HG02938 (cell line): ENCODE measurements at regions not wholly inside any gene's neighbourhood (a gene's known extent, or its start where the extent isn't known, plus 50 kb on each side); places are given as distances from the start of the nearest gene placed in this dataset.
"Not testable (repeated sequence)": the region's sequence is repeated elsewhere in the genome, so short reads cannot be mapped to it uniquely, and the experiment has no call there.

Experiments
- ATAC-seq: cut with Tn5 transposase; IDR thresholded peaks from one replicate; pipeline ENCODE4 v1.9.1; 2021; ENCODE audit warnings: mild to moderate bottlenecking, moderate library complexity; ENCODE audit not compliant: unreplicated experiment

DNA sequence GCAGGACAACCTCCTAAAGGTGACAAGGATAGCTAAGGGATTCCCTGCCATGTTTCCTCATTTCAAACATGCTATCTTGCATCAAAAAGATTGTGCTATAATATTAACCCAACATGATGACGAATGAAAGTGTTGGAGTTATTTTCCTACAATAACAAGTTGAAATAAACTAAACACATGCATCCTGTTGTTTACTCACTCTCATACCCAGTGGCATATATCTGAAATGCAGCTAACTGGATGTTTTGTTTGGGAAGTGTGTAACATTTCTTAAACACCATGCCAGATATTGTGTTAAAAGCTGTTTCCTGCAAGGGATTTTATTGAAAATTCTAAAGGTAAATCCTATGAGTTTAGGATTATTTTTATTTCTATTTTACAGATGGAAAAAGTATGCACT lies 139.6 kb downstream of the TFPI2 start:
- ATAC-seq, result no peak

DNA sequence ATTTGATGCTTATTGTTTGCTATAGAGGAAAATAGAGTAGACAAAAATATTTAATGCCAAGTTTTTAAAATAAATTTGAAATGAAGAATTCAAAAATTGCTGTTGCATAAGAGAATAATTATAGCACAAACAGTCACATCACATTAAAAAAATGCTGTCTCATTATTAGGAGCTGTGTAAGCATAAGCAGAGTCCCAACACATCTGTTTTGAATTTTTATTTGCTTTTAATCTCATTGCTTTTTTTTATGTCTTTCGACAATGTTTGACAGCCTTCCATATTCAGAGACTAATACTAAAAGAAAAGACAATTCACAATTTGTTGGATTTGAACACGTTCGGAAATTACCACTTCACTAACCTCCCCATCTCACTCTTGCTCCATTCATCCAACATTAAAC lies 143.5 kb downstream of the TFPI2 start:
- no peak for ATAC-seq

DNA sequence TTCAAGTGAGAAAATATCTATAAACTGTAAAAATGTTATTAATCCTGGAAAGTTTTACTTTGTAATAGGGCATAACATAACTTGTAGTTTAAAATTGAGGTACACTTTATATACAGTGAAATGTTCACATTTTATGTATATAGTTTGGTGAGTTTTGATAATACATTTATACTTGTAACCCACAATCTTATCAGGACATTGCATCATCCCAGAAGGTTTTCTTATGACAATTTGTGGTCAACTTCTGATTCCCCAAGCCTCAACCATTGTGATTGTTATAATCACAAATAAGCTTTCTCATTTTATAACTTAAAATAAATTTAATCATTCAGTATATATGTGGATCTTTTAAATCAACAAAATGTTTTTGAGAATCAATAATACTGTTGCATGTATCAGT lies 151.1 kb downstream of the TFPI2 start:
- ATAC-seq, result no peak

DNA sequence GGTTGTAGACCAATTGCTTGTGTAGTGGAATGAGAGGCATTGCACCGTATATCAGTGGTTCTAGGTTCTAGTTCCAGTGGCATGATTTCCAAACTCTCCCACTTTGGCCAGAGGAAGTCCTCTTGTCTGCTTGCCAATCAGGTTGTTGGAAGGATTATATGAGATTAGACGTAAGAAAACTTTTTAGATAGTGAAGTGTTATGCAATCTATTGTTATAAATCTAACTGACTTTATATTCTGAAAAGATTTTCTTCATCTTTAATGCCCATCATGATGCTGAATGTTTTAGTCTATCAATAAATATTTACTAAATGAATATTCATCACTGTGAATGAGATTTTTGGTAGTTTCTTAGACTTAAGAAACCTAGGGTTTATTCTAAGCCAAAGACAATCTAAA lies 152.6 kb downstream of the TFPI2 start:
- ATAC-seq, result no peak

DNA sequence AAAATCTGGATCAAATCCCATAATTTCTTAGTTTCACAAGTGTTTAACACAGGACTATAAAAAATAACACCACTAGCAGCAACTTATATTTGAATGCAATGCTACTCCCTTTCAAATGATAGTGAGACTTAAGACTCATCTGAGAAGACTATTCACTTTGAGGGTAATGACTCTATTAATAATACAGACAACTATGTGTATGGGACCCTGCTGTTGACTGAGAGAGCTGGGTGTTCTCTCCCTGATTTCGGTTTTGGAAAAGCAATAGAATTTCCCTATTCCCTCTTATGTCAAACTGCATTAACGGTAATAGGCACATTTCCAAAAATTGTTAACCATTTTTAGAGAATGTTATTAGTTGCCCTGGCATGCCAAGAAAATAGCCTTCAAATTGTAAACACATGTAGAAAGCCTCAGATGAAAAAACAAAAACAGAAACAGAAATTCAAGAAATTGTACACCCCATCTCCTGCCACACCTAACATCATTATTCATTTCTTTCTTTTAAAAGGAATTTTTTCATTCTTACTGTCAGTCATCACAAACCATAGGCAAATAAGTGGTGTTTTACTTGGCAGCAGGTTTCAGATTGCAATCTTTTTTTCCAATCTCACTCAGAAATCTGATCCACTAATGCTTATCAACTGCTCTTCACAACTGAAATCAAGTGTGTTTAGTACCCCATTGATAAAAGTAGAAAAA lies 153.7 kb downstream of the TFPI2 start:
- no peak for ATAC-seq

DNA sequence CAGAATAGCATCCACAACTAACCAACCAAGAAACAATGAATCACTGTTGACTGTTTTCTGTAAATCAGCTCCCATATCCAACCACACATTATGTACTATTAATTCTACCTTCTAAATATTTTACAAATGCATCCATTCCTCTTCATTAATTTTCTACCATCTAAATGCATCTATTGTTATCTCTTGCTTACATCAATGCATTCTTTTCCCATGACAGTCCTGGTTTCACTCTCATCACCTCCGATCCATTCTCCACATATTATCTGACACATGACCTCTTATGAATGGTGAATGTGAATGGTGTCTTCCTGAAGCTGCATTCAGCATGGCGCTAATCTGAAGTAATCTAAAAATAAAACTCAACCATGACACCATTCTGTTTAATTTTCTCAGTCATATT lies 153.8 kb upstream of the CALCR start:
- no peak for ATAC-seq

DNA sequence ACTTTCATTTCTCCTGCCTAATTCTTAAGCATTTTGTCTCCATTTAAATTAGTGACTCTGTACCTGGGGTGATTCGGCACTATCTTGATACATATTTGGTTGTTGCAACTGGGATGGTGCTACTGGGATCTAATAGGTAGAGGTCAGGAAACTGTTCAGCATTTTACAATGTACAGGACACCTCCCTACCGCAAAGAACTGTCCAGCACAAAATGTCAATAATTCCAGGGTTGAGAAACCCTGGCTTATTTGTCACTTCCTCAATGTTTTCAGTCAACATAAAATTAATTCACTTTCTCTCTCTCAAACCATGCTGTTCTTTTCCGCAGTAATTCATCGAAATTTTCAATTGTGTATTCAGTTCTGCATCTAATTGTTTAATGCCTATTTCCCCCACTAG lies 151.4 kb upstream of the CALCR start:
- no peak for ATAC-seq

DNA sequence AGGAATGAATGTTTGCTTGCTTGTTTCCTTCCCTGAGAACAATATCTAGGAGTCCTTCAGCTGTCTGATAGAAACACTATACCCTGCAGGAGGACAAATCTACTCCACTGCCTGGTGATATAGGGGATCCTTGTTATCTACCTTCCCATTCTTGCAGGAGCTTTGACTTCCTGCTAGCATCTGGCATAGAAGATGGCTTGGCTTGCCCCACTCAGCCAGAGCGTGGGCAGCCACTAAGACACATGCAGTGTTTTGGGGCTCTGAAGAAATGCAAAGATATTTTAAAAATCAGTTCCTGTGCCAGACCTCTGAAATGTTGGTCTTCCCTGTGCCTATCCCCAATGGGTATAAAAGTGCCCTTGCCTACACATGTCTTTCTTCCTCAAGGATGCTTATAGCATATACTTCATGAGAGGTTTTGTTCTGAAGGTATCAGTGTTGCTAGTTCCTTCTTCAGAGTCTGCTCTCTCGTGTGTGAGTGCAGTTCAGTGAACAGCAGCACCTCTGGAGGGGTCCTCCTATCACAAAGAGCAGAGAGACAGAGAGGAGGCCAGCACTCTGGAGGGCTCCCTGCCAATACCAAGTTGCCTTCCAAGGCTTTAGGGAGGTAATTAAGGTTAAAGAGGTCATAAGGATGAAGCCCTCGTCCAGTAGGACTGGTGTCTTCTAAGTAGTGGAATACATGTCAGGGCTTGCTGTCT lies 149.1 kb upstream of the CALCR start:
- no peak for ATAC-seq

DNA sequence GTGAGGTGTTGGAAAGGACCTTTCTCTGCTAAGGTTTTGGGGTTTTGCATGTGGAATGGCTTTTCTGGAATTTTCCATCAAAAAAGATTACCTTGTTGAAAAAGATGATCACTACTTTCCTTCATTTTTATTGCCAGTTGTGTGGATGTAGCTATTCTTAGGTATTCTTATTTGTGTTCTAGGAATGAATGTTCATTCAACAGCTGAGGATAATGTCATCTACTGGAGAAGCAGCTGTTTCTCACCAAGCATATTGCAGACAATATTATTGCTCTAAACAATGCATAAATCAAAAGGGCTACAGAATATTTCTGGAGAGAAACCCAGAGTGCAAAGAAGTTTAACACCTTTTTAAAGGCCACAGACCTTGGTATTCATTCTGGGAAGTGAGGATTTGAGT lies 145.6 kb upstream of the CALCR start:
- ATAC-seq, result no peak

DNA sequence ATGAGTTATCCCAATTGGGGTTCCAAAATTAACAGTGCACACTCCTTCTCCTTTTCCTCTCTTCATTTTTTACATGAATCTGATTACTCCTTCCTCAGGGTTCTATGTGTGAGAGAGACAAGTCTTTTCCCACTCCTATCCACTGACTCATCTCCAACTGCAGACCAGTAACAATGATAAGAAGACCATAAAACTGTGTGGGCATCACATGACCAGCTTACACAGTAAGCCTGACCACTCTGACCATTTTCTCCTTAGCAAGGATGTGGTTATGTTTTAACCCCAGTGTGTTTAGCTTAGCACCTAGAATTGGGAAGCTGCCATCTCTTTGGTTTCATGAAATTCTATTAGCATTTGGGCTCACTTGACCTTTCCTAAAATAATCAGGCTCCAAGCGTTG lies 145.0 kb upstream of the CALCR start:
- ATAC-seq, result no peak

DNA sequence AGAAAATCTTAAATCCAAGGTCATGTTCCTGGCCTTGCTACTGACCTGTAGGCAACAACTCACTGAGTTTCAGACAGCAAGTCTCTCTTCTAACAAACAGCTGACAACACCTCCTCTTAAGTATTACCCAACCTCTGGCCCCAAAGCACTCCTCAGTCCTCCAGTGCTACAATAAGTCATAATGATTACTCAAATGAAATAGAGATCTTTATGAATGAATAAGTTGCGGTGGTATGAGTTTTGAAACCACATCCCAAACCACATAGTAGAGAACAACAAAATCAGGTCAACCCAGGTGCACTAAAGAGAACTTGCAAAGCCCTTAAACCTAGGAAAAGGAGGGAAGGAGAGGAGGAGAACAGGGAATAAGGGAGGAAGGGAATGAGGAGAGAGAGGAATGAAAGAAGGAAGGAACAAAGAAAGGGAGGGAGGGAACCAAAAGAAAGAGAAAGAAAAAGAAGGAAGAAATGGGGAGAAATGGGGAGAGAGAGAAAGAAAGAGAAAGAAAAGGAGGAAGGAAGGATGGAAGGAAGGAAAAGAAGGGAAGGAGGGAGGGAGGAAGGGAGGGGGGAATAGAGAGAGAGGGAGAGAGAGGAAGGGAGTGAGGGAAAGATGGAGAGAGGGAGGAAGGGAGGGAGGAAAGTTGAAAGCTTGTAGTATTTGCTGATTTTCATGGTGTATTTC lies 142.8 kb upstream of the CALCR start:
- ATAC-seq, result no peak

DNA sequence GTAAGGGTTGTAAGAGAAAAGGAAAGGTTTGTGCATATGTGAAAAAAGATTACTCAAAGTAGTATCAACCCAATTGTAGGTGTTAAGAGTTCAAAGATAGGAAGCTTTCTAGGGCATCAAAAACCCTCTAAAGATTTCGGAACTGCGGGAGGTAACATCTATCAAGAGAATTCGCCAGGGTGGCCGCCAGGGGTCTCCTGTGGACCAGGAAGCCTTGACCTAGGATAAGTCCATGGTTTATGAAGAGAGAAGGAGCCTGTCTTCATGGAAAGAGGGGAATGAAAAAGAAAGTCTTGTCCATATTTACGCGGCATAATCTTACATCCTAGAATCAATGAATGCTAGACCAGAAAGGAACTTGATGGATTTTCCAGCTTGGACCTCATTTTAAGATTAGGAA lies 140.7 kb upstream of the CALCR start:
- ATAC-seq, result peak; percentile 61

DNA sequence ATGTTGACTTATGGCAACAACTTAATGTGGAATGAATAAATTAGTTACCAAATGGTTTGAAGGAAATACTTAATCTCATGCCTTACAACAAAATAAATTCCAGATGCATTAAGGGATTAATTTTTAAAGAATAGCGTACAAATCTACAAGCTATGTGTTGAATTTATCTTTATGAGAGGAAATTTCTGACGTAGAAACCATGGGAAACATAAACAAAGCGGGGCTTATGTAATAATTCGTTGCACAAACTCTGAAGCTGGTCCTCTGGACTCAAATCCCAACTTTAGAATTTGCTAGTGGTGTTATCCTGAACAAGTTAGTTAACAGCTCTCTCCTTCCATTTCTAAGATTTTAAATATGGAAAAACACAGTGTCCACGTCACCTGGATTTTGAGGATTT lies 137.4 kb upstream of the CALCR start:
- no peak for ATAC-seq

DNA sequence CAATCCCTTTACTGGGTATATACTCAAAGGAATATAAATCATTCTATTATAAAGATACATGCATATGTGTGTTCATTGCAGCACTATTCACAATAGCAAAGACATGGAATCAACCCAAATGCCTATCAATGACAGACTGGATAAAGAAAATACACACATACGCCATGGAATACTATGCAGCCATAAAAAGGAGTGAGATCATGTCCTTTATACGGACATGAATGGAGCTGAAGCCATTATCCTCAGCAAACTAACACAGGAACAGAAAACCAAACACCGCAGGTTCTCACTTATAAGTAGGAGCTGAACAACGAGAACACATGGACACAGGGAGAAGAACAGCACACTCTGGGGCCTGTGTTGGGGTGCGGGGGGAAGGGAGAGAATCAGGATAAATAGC lies 133.7 kb upstream of the CALCR start:
- not testable (repeated sequence) for ATAC-seq

DNA sequence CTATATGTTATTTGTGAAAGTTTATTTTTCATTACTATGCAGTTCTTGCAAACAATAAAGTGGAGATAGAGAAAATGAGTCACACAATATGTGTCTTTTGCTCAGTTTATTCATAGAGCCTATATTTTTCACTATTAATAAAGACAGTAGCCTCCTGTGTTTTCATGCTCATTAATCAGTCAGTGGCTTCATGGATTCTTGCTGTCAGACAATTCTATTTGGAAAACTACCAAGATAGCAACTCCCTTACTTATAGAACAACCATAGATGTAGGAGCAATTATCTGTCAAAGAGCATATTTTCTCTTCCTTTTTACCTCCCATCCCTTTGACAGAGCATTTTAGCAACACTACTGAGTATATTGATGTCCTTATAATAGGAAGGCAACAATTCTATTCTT lies 132.7 kb upstream of the CALCR start:
- ATAC-seq, result no peak

DNA sequence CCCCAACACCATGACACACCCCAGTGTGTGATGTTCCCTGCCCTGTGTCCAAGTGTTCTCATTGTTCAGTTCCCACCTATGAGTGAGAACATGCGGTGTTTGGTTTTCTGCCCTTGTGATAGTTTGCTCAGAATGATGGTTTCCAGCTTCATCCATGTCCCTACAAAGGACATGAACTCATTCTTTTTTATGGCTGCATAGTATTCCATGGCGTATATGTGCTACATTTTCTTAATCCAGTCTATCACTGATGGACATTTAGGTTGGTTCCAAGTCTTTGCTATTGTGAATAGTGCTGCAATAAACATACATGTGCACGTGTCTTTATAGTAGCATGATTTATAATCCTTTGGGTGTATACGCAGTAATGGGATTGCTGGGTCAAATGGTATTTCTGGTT lies 131.6 kb upstream of the CALCR start:
- not testable (repeated sequence) for ATAC-seq

DNA sequence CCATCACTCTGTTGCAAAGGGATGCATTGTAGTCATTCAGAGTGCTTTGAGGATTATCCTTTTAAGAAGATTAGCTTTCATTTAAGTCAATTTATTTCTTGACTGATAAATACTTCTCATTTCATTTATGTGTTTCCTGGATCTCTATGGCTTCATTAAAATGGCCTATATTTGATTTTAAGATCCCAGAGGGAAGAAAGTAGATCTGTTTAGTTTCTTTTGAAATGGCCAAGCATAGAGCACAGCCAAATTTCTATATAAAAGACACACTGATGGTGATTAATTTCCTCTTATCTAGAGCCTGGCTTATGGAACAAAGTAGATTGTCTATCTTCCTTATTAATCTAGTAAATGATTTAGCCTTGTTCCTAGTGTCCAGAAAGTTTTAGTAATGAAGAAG lies 129.7 kb upstream of the CALCR start:
- no peak for ATAC-seq

DNA sequence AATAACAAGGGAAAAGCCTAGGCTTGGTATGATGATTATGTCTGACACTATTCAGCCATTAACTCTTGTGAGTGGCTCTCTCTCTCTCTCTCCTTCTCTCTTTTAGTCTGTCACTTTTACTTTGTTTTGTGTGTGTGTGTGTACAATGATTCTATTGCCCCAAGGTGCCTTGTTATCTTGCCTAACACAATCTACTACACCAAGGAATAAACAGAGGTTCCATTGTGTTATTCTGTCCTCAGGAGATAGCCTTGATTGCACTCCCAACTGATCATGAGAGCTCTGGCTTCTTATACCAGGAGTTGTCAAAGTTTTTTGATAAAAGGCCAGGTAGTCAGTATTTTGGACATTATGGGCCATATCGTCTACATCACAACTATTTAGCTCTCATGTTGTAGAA lies 123.4 kb upstream of the CALCR start:
- no peak for ATAC-seq

DNA sequence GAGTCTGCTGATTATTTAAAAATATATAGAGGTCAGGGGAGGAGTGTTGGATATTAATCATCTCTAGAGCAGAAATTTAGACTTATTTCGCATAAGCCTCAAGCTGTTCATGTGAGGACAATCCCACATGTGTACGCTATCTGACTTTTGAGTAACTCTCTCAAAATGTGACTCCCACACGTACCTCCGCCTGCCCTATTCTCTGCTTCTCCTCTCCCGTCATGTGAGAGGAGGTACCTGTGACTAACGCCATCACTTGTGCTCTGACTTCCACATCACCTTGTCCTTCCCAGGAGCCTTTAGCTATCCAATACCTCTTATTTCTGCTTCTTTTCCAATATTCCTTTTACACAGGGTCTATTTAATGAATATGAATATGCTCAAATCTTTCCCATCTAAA lies 119.3 kb upstream of the CALCR start:
- ATAC-seq, result no peak

DNA sequence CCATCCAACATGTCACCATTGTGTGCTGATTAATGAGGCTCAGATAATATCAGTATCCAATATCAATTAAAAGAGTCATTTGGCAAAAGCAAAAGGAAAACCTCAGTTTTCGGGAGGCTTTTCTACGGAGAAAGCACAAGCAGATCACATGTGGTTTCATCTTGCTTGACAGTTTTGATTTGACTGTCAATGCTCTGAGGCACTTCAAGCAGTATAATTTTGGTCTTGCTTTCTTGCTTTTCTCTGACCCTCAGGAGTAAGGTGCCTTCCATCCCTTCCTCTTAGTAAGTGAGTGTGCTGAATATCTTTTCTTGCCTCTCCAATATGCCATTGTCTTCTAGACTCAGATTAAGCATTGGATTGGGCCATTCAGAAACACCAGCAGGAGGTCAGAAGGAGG lies 115.5 kb upstream of the CALCR start:
- no peak for ATAC-seq

DNA sequence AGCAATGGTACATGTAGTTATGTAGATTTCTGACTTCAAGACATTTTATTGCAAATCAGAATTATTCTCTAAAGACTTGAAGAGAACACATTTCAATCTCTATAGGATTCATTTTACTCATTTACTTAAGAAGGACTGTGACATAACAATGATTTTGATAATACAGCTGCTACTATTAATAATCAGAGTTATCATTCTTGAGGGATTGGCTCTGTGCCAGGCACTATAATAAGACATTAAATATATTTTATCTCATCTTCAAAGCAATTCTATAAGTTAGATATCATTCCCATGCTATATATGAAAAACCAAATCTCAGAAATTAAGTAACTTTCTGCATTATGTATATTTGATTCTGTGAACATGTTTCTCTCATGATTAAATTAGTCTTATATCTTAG lies 103.7 kb upstream of the CALCR start:
- ATAC-seq, result no peak

DNA sequence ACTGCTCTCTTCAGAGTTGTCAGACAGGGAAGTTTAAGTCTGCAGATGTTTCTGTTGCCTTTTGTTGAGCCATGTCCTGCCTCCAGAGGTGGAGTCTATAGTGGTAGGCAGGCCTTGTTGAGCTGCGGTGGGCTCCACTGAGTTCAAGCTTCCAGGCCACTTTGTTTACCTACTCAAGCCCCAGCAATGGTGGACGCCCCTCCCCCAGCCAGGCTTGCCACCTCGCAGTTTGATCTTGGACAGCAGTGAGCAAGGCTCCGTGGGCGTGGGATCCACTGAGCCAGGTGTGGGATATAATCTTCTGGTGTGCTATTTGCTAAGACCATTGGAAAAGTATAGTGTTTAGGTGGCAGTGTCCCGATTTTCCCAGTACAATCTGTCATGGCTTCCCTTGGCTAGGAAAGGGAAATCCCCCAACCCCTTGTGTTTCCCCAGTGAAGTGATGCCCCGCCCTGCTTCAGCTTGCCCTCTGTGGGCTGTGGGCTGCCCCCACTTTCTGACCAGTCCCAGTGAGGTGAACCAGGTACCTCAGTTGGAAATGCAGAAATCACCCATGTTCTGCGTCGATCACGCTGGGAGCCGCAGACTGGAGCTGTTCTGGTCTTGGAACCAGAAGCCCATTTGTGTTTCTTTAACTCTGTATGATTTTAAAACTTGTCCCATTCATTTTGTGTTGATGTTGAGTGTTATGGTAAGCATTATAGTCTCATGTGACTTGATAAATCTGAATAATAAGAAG lies 89.2 kb upstream of the CALCR start:
- ATAC-seq, result no peak
